Smooth muscle cell of the brain vasculature (primary cell): ENCODE measurements at regions not wholly inside any gene's neighbourhood (a gene's known extent, or its start where the extent isn't known, plus 50 kb on each side); places are given as distances from the start of the nearest gene placed in this dataset.

Experiments used
- DNase-seq: peaks from one replicate; pipeline ENCODE4 v3.0.0-alpha.2; 2012; ENCODE audit warnings: low read depth, low spot score

DNA sequence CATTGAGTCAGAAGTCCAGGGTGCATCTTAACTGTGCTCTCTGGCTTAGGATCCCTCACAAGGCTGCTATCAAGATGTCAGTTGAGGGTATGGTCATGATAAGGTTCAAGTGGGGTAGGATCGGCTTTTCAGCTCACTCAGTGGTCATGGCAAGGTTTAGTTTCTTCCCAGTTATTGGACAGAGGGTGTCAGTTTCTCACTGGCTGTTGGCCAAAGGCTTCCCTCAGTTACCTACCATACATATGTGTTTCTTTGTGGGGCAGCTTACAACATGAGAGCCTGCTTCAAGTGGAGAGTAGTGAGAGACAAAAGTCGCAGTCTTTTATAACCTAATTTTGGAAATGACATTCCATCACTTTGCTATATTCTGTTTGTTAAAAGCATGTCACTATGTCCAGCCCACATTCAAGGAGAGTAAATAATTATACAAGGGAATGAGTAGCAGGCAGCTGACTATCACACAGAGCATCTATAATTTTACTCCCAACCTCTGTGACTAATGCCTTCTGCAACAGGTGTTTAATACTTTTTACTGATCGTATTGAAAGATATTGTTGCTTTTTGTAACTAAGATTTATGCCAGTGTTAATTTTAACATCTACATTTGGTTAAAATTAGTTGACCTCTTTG lies 572.8 kb upstream of the FBXO33 start:
- no peak for DNase-seq

DNA sequence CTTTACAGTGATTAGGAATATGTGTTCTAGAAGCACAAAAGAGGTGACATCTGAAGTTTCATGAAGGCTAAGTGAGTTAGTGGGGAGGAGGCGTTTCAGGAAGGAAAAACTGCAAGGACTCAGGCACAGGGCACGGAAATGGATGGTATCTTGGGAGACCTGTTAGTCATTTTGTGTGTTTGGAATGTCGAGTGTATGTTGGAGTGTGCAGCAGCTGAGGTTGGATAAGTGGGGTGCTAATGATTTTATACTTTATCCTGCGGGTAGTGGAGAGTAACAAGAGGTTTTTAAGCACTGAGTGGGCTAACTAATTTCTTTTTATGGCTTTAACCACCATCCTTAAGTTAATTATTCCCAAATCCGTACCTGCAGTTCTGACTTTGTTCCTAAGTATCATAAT lies 571.5 kb upstream of the FBXO33 start:
- DNase-seq, result no peak

DNA sequence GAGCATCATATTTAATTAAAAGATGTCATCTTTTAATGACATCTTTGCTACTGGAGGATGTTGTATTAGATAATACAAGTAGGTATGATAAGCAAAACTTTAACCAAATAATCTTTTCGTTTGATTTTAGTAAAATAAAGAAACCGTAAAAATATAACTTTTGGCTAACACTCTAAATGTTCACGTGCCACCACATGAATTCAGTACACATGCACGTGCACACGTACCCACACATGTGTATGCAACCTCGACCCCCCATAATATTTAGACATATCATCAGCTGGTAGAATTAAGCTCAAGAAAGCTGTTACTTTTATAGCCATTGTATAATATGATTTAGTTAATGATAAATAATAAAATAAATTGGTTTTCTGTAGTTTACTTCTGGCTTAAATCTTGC lies 566.6 kb upstream of the FBXO33 start:
- DNase-seq, result no peak

DNA sequence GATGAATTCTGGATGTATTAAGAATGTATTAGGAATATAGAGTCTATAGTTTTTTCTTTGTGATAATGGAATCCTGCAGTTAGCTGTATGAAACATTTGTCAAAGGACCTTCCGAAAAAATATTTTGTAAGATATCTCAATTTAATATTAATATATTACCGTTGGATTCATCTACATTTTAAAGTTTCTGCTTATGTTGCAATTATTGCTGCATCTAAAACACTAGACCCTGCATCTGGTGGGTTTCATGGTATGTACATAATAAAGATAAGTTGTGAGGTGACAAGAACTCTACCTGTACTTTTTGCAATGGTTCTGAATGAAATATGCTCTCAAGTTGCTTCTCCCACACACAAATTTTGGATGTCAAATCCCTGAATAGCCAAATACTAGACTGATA lies 565.9 kb upstream of the FBXO33 start:
- no peak for DNase-seq

DNA sequence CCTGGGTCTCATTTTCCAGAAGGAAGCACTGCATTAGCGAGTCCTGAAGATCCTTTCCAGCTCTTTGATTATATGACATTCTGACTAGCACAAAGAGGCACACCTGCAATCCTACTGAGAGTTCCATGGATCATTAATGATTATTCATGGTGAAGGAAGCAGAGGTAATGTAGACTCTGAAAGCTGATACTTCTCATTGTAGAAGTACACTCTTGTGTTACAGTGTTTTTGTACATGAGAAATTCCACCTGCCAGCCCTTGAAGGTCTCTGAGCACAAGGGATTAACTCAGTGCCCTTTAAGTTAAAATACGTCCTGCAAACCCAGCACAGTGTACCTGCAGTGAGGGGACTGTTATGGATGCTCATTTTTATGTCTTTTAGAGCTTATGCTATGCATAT lies 558.8 kb upstream of the FBXO33 start:
- DNase-seq, result no peak

DNA sequence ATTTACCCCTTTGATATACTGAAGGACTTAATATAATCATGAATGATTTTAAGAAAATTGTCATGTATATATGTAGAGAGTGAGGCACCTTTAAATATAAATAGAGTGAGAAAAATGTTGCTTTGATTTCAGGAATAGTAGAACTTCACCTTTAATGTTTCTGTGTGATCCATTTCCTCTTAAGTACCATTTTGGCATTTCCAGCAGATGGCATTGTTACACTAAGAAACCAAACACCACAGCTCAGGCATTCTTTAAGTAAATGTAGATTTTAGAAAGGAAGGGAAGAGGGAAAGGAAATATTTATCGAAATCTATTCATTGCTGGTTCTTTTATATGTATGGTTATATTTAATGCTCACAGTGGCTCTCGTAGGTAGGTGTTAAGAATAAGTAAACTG lies 556.7 kb upstream of the FBXO33 start:
- DNase-seq, result no peak

DNA sequence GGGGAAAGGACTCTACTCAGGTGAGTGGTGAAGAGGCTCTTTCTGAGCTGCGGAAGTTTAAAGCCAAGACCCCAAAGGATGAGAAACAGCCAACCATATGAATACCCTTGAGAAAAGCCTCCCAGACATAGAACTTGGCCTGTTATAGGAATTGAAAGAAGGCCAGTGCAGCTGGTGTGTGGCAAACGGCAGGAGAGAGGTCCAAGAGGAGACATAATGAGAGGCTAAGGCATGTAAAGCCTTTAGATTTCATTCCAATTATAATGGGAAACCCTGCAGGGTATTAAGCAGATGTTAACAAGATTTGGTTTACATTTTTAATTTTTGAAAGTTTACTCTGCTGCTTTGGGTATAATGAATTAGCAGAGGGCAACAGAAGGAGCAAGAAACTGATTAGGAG lies 552.1 kb upstream of the FBXO33 start:
- DNase-seq, result no peak

DNA sequence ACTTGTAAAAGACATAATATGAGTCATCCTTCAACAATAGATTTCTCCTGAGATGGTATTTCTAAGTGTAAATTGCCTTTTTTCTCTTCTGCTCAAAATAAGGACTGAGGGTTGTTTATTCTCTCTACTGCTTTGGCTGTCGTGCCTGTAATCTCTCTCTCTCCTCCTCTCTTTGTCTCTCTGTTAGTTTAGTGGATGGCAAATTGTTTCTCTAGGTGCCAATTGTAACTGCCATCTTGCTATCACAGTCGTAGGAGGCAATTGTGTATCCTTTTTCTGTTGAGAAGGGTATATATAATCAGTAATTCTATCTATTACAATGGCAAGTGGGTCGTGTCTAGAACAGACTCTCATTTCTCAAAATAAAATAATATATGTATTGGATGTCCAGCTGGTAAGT lies 545.0 kb upstream of the FBXO33 start:
- DNase-seq, result no peak

DNA sequence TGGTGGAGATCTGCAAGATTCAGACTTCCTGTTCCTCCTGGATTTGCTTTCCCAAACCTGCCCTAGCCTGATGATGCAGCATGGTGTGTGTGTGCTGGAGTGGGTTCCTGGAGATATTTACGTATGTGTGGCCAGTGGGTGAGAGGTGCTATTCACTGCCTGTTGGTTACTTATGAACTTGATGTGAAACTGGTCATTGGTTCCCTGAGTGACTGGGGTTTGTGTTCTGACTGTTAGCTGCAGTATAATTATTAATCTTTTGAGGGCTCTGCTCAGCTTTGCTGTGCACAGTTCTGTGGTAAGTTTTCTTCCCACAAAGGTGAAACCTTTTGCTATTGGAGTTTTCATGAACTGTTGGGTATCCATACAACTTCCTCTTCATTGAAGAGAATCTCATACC lies 541.8 kb upstream of the FBXO33 start:
- no peak for DNase-seq

DNA sequence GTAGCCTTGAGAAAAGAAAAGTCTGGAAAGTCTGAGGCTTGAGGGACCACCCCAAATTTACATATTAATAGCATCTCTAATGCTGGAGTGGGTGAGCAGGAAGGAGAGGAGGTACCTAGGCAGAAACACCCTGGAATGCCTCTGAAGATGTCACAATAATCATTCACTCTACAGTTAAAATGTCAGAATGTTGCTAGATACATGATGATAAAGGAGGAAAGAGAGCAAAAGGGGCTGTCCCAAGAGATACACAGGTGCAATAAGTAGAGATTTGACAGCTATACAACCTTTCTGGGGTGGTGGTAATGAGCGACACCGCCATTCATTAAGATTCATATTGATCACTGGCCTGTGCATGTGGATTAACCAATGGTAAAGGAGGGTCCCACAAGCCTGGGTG lies 540.5 kb upstream of the FBXO33 start:
- DNase-seq, result no peak

DNA sequence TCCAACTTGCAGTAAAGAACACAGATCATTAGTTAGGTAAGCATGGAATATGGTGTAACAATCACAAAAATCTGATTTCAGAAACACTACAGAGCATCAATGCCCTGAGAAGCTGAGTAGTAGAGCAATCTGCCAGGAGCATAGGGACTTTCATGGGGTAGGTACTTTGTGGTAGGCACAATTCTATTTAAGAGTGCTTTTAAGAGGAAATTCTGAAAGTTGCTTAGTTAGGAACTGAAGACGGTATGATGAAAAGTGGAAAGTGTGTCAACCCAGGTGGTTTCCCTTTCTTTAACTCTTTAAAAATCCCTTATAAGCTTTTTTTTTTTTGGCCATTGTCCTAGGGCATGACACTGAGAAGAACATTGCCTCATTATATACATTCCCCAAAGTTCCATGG lies 535.7 kb upstream of the FBXO33 start:
- DNase-seq, result no peak

DNA sequence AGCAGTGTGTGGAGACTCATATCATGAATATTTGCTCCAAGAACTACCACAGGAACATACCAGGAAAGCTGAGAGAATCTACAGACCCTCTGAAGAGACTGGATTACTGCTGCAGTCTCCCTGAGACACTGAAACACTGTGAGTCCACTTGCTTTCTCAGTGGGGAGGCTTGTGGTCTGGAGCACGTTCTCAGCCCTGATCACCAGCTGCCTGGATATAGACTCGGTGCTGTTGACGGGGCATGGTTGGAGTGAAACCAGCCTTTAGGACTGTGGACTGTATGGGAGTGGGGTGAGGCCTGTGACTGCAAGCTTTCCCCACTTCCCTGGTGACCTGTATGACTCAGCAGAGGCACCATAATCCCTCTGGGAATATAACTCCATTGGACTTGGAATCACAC lies 525.8 kb upstream of the FBXO33 start:
- DNase-seq, result no peak

DNA sequence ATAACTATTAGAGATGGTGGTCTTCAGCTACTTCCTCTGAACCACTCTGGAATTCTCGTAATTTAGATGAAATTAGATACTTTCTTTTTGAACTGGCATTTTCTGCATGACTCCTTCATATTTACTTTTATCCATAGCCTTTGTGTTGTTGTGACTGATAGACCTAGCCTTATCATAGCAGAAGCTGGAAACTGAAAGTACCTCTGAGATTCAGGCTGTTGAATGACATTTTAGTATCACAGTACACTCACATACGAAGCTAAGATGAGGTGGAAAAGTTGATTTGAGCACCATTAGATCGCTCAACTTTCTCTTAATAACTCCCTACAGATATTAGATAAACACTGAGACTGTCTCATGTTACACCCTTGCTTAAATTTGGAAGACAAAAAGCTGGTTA lies 525.1 kb upstream of the FBXO33 start:
- no peak for DNase-seq

DNA sequence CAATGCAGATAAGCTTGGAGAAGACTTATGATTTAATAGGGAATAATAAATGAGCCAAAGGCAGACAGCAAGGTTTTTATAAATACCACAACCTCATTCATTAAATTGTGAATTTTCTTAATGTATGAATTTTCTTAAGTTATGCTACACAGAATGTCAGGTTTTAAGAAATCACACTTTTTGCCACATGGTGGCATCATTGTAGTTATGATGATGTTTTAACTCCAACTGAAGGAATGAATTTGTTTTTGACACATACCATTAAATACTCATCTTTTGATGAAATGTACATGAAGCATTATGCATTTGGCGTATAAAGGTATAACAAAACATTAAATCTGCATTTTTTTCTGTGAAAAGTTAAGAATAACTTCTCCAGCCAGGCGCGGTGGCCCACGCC lies 524.1 kb upstream of the FBXO33 start:
- no peak for DNase-seq

DNA sequence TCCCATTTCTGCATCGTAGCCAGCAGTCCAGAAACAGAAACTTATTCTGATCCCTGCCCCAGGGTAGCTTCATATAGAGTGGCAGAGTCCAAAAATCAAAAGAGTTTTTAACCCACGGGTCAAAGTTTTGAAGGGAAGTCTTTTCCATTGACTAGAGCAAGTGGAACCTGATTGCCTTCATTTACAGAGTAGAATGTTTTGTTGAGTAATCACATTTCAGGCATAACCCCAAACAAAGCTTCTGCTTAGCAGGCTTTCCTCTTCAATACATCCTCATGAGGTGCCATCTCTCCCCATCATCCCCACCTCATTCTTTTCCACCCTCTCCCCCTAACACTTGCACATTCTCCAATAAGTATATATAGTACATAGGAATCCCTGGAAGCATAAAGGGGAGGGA lies 516.0 kb upstream of the FBXO33 start:
- DNase-seq, result no peak

DNA sequence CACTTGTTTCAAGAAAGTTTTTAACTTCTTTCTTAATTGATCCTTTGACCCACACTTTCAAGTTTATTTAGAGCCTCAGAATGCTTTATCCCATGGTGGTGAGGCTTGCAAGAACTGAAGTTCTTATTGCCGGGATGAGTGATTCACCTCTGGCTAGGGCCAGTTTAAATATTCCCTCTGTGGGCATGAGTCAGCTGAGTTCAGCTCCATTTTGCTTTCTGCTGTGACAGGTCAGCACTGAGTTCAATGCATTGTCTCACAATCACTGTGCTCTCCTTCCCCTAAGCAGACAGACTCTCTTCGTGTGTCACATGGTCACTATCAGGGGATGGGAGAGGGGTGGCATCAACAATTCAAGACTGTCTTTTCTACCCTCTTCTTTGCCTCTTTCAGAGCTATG lies 514.6 kb upstream of the FBXO33 start:
- DNase-seq, result no peak

DNA sequence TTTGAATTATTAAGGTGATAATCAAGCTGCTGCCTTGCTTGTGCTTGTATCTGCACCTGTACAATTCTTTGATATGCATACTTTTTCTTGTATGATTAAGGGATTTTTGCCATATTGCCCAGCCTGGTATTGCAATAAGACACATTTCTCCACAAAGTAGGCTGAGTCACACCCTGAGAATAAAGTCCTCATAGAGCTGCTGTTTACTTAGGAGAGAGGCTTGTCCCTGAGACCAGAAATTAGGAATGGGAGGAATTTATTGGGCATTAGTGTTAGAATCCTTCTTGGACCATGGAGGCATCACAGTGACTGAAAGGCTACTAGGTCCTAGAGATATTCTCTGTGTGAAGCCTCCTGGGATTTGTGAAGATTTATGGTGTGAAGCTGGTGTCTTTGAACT lies 506.8 kb upstream of the FBXO33 start:
- no peak for DNase-seq

DNA sequence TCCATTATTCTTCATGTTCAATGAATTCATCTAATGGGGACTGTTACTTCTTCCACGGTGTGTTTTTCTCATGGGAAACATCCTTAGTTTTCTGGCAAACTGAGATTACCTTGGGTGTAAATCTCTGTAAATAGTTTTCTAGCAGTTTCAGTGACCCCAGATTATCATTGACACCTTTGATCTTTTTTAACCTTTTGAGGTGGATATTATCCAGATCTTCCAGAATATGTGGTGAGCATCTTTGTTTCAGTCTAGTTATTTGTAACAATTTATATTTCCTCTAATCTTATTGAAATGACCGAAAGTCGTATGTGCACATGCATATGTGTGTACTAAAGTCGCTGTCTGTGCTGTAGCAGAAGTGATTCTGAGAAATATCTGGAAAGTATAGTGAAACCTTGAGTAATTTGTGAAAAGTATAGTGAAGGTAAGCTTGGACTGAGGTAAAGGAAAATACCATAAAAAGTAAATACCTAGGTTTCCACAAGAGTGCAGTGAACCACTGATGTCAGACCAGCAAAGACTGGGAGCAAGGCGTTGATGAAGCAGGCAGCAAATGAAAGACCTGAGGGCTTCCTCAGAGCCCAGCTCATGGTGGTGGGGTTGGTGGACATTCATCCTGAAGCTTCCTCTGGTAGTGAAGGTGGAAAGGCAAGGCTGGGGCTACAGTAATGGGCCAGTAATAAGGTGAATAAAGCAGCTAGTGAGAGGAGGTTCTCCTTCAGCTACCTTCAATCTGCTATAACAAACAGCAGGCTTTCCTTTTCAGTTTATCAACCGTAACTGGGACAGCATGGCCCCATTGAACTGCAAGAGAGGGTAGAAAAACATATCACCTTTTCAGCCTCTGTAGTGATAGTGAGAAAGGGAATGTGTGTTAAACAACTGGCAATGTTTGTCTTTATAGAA lies 480.2 kb upstream of the FBXO33 start:
- DNase-seq, result no peak

DNA sequence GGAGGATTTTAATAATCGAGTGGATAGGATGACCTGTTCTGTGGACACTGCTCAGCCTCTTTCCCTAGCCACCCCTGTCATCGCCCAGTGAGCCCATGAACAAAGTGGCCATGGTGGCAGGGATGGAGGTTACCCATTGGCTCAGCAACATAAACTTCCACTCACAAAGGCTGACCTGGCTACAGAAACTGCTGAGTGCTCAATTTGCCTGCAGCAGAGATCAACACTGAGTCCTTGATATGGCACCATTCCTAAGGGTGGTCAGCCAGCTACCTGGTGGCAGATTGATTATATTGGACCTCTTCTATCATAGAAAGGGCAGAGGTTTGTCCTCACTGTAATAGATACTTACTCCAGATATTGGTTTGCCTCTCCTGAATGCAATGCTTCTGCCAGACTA lies 465.4 kb upstream of the FBXO33 start:
- DNase-seq, result no peak

DNA sequence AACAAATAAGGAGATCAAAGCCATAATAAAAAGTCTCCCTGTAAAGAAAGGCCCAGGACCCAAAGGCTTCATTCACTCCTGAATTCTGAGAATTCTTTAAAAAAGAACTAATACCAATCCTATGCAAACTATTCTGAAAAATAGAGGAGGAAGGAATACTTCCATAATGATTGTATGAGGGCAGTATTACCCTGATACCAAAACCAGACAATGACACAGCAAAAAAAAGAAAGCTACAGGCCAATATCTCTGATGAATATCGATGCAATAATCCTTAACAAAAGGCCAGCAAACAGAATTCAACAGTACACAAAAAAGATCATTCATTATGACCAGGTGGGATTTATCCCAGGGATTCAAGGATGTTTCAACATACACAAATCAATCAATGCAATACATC lies 457.8 kb upstream of the FBXO33 start:
- DNase-seq, result no peak

DNA sequence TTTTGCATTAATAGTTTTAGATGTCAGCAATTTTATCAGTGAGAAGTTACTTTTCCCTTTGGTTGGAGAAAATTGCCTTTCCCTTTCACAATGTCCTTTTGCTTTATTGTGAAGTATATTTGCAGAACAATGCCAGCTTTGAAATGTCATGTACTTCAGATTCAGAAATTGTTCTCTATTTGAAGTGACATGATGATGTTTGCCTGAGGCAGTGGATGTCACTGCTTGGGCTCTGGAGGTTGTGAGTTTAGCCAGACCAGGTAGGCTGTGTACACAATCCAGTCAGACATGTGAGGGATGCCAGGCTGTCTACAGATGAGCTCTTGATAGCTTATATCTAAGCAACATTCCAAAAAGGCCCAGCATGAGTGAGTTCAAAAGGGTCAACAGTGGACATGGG lies 451.9 kb upstream of the FBXO33 start:
- DNase-seq, result no peak

DNA sequence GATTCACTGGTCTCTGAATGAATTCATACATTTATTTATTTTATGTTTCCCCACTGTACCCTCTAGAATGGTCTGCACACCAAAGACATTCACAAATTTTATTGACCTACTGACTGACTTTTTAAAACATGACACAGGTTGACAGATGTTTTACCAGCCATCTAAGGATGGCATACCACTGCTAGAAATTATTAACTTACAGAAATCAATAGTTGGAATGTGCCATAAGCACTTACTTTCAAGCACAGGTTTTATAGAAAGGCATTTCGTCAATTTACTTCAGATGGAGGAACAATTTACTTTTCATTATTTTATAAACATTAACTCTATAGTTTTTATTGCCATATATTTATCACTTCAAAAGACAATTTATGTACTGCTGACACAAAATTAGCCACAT lies 448.7 kb upstream of the FBXO33 start:
- no peak for DNase-seq

DNA sequence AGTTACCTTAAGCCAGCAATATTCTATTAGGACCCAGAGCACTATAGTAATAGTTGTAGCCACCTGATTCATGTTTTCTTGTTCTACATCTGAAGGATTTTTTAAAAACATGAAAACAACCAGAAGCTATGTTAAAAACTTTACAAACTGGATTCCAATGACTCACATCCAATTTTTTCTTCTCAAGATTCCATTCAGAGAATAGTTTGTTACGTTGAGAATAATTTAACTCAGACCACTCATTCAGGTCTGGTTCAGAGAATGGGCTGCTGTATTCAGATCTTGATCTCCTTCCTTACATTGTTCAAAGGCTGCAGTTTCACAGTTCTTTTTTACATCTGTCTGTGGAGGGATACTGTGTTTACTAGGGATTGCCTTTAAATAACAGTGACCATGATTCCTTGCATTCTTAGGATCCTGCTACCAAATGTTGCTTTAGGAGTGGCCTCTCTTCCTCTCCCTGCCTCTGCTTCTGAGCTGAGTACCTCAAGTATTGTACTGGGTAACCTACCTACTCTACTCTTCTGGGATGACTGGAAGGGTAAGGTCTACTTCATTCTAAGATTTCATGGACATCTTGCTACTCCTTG lies 448.0 kb upstream of the FBXO33 start:
- no peak for DNase-seq
